HG02642 (cell line): ENCODE measurements at regions not wholly inside any gene's neighbourhood (a gene's known extent, or its start where the extent isn't known, plus 50 kb on each side); places are given as distances from the start of the nearest gene placed in this dataset.
"Not testable (repeated sequence)": the region's sequence is repeated elsewhere in the genome, so short reads cannot be mapped to it uniquely, and the experiment has no call there.

Experiments
- ATAC-seq: cut with Tn5 transposase; IDR thresholded peaks from one replicate; pipeline ENCODE4 v1.9.1; 2021; ENCODE audit warnings: mild to moderate bottlenecking; ENCODE audit not compliant: unreplicated experiment, poor library complexity

DNA sequence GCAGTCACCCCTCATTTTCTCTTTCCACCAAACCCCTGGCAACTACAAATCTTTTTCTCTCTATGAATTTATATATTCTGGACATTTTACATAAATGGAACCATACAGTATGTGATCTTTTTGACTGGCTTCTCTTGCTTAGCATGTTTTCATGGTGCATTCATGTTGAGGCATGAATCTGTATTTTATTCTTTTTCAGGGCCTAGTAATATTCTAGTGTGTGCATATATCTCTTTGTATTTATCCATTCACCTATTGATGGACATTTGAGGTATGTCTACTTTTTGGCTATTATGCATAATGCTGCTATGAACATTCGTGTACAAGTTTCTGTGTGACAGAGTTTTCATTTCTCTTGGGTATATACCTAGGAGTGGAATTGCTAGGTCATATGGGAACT is 78.2 kb downstream of the HACD1 start:
- ATAC-seq: no peak

DNA sequence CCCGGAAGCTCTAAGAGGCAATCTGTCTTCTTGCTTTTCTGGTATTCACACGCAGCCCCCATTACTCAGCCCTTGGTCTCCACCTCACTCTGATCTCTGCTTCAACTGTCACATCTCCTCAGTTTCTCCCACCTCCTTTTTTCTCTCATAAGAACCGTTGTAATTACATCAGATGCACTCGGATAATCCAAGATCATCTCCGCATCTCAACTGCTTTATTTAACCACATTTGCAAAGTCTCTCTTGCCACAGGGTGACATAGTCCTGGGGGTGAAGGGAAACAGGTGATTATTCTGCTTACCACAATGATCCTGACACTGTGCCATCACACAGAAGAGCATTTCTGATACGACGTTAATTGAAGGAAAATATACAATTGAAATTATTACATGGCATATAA is 79.9 kb downstream of the HACD1 start:
- ATAC-seq: no peak

GRCh38 chr10:17536221-17536620 is 81.0 kb downstream of the HACD1 start:
- ATAC-seq: no peak

DNA sequence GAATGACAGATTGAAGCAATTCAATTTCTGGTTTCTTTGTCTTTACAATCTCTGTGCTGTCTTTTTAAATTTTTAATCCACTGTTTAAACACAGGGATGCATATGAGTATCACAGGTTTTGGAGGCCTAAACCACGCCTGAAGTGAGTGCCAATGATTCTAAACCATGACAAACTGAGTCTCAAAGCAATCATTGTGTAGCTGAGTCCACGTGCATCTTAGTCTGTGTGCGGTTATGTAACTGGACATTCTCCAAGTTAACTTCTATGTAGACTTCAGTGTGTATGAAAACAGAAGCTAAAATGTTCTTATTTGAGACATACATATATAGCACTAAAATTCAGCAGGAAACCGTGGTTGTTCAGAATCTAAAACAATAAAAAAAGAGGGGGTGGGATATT is 79.3 kb upstream of the ST8SIA6 start:
- ATAC-seq: no peak

DNA sequence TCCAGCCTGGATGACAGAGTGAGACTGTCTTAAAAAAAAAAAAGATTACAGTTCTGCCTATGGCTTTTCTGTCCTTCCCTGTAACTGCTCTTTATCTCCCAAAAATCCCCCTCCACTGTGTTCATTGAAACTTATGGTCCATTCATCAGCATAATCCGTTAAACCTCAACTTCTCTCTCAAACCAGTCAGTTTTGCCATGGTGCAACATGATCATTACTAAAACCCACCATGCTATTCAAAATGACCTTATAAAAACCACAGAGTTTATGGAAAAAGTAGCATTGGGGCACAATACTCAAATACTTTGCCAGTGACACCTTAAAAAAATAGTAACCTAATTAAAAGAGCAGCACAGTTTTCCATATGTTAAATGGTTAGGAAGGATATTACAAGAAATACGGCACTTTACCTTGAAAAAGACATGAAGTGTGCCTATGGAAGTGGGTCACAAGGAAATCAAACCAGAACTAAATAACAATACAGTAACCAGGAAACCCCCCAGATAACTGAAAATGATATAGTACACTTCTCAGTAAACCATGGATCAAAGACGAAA is 74.0 kb upstream of the ST8SIA6 start:
- ATAC-seq: no peak

DNA sequence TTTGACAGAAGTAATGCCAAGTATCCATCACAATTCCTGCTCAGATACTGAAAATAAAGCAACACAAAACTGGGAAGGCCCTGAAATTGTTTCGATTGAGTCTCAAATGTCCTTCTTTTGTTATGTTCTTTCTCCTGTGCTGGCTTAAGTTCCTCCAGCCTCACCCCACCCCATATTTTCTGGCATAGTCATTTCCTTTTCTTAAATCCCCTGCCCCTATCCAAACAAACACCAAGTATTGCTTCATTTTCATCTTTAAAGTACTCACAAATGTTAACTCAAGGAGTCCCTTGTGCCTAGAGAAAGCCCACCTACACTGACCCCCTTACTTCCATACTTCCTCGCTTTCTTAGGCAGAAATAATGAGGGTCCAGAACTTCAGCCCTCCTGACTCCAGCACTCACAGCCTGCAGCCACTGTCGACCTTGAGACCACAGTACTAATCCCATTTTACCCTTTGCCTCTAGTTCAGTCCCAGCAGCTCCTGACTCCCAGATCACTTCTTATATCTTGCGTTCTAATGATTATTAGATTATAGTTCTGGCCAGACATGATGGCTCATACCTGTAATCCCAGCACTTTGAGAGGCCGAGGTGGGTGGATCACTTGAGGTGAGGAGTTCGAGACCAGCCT is 73.2 kb upstream of the ST8SIA6 start:
- no peak for ATAC-seq

- ATAC-seq: not testable (repeated sequence)
These were observed 72.2 kb upstream of the ST8SIA6 start for GRCh38 chr10:17526571-17526970.

DNA sequence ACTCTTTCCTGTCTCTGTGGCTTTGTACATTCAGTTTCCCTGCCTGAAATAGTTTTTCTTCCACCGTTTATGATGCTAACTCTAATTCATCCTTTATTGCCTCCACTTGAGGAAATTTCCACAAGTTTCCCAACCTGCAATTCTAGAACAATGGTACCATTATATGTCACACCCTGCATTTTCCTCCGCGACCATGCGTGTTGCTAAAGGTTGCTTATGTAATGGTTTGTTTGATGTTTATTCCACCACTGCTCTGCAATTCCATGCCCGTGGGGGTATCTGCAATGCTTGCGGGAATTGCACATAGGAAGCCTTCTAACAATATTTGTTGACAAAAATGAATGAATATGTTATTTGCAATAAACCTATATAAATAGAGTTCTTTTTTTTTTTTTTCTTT is 69.5 kb upstream of the ST8SIA6 start:
- ATAC-seq: no peak

- no peak for ATAC-seq
These were observed 68.9 kb upstream of the ST8SIA6 start for GRCh38 chr10:17523246-17523753.

- ATAC-seq: not testable (repeated sequence)
These were observed 67.9 kb upstream of the ST8SIA6 start for GRCh38 chr10:17522269-17522668.

- ATAC-seq: no peak
These were observed 65.1 kb upstream of the ST8SIA6 start for GRCh38 chr10:17519457-17519856.

DNA sequence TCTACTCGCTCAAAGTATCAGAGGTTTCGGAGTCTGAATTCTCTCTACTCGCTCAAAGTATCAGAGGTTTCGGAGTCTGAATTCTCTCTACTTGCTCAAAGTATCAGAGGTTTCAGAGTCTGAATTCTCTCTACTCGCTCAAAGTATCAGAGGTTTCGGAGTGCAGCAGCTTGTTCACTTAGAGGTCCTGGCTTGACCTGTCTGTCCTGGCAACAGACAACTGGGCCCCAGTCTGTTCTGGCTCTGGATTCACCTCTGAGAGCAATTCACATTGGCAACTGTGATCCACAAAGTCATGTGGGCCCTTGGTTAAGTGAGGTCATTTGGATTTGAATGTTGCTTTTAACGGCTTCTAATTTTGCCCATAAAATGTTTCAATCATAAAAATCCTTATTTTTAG is 63.9 kb upstream of the ST8SIA6 start:
- ATAC-seq: no peak

DNA sequence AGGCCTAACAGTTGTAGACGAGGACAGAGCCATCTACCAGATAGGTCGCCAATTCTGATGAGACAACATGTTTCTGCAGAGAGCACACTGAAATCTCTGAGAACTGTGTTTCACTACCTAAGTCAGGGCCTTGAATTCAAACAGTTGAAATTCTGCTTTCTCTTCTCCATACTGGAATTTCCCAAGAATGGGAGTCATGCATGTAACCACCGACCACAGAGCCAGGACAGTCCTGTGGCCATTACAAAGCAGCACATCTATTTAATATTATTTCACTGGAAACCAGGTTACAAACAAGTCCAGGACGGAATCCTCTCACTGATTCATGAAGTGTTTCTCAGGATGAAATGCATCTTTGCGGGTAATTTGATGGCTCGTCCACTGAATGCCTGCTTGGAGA is 62.0 kb upstream of the ST8SIA6 start:
- ATAC-seq: no peak

GRCh38 chr10:17512341-17513001 is 58.1 kb upstream of the ST8SIA6 start:
- no peak for ATAC-seq

DNA sequence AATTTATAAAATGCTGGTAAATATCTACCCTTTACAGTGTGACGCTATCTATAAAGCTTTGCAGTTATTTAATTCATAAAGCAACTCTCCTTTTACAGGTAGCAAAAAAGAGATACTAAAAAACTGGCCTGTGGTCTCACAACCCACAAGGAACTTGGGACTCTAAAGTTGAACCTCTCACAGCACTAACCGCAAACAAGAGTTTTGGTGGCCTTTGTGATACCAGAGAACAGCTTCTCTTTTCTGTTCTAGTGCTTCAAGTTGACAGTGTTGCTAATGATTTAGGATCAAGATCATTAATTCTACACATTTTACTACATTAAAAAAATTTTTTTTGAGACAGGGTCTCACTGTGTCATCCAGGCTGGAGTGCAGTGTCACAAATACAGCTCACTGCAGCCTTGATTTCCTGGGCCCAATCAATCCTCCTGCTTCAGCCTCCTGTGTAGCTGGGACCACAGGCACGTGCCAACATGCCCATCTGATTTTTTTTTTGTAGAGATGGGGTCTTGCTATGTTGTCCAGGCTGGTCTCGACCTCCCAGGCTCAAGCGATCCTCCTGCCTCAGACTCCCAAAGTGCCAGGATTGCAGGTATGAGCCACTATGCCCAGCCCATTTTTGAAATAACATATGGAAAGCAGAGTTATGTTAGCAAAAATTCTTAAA is 56.0 kb upstream of the ST8SIA6 start:
- peak; percentile 72 for ATAC-seq

DNA sequence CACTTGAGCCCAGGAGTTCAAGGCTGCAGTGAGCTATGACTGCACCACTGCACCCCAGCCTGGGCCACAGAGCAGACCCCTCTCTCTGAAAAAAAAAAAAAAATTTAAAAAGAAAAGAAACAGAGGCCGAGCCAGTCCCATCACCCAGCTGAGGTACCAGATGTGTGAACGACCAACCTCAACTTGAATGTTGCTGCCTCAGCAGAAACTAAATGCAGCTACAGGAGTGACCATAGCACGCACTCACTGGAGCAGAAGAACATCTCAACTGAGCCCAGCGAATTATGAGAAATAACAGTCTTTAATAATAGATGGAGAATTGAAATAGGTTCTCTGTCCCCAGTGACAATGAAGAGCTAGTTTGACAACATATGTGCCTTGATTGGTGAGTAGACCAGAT is 53.1 kb upstream of the ST8SIA6 start:
- ATAC-seq: no peak

GRCh38 chr10:17506856-17507471 is 52.6 kb upstream of the ST8SIA6 start:
- ATAC-seq: no peak

GRCh38 chr10:17506390-17506789 is 52.0 kb upstream of the ST8SIA6 start:
- ATAC-seq: no peak

DNA sequence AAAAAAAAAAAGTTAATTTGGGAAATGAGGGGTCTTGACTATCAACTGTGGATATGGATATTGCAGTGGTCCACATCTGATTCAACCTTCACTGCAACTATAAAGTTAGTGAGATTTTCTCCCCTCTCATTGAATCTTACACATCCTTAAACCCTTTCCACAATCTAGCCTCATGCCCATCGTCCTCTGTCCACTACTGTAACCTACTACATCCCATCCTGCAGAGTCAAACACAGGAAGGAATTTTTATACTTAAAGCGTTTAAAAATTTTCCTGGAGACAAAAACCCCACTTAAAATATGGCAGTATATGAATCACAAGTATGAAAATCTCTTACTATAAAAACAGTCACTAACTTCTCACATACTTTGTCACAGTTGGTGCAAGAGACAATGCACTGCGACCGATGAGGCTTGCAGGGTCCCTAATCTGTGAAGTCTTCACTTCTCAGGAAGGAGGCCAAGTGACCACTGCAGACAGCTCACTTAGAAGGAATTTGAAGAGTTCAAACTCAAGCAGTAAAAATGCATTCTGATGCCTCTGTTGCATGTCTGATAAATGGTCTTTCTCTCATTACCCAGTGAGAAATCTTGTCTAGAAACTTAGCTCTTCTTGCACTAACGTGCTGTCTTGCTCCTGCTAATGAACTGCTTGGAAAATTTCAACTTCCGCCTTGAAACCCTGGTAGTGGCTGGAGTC is 50.3 kb upstream of the ST8SIA6 start:
- no peak for ATAC-seq
